ENCODE measurements at regions not wholly inside any gene's neighbourhood (a gene's known extent, or its start where the extent isn't known, plus 50 kb on each side); places are given as distances from the start of the nearest gene placed in this dataset.
"Not testable (repeated sequence)": the region's sequence is repeated elsewhere in the genome, so short reads cannot be mapped to it uniquely, and the experiment has no call there.

DNA sequence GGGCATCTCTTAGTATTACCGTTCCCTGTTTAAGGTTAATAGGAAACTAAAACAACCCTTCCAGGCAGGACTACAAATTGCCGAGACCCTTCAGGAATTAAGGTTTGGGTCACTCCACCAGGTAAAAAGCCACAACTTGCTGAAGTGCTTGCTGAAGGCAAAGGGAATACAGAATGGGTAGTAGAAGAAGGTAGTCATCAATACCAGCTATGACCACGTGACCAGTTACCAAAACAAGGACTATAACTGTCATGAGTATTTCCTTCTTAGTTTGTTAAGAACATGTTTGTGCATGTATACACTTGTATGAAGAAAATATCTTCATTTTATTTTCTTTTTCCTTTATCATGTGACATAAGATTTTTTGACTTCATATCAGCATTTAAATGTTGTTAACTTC, 578.7 kb upstream of the FBXO33 start:
- DNase-seq (ENCODE audit: low read depth) = no peak

DNA sequence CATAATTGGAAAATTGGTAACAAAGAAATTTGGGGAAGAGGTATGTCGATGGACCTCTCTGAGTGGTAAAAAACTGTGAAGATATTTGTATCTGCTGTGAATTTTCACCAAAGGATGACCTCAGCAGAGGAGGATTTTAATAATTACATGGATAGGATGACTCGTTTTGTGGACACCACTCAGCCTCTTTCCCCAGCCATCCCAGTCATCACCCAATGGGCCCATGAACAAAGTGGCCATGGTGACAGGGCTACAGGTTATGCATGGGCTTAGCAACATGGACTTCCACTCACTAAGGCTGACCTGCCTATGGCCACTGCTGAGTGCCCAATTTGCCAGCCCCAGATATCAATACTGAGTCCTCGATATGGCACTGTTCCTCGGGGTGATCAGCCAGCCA, 577.5 kb upstream of the FBXO33 start:
- no peak for DNase-seq (ENCODE audit: low read depth)

DNA sequence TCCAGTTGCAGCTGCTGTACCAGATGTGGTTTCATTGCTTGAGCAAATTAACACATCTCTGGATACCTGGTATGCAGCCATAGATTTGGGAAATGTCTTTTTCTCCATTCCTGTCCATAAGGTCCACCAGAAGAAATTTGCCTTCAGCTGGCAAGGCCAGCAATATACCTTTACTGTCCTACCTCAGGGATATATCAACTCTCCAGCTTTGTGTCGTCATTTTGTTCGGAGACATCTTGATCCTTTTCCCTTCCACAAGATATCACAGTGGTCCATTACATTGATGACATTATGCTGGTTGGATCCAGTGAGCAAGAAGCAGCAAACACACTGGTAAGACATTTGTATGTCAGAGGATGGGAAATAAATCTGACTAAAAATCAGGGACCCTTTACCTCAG, 576.1 kb upstream of the FBXO33 start:
- not testable (repeated sequence) for DNase-seq (ENCODE audit: low read depth)

DNA sequence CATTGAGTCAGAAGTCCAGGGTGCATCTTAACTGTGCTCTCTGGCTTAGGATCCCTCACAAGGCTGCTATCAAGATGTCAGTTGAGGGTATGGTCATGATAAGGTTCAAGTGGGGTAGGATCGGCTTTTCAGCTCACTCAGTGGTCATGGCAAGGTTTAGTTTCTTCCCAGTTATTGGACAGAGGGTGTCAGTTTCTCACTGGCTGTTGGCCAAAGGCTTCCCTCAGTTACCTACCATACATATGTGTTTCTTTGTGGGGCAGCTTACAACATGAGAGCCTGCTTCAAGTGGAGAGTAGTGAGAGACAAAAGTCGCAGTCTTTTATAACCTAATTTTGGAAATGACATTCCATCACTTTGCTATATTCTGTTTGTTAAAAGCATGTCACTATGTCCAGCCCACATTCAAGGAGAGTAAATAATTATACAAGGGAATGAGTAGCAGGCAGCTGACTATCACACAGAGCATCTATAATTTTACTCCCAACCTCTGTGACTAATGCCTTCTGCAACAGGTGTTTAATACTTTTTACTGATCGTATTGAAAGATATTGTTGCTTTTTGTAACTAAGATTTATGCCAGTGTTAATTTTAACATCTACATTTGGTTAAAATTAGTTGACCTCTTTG, 572.8 kb upstream of the FBXO33 start:
- DNase-seq (ENCODE audit: low read depth) = no peak

DNA sequence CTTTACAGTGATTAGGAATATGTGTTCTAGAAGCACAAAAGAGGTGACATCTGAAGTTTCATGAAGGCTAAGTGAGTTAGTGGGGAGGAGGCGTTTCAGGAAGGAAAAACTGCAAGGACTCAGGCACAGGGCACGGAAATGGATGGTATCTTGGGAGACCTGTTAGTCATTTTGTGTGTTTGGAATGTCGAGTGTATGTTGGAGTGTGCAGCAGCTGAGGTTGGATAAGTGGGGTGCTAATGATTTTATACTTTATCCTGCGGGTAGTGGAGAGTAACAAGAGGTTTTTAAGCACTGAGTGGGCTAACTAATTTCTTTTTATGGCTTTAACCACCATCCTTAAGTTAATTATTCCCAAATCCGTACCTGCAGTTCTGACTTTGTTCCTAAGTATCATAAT, 571.5 kb upstream of the FBXO33 start:
- no peak for DNase-seq (ENCODE audit: low read depth)

DNA sequence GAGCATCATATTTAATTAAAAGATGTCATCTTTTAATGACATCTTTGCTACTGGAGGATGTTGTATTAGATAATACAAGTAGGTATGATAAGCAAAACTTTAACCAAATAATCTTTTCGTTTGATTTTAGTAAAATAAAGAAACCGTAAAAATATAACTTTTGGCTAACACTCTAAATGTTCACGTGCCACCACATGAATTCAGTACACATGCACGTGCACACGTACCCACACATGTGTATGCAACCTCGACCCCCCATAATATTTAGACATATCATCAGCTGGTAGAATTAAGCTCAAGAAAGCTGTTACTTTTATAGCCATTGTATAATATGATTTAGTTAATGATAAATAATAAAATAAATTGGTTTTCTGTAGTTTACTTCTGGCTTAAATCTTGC, 566.6 kb upstream of the FBXO33 start:
- no peak for DNase-seq (ENCODE audit: low read depth)

DNA sequence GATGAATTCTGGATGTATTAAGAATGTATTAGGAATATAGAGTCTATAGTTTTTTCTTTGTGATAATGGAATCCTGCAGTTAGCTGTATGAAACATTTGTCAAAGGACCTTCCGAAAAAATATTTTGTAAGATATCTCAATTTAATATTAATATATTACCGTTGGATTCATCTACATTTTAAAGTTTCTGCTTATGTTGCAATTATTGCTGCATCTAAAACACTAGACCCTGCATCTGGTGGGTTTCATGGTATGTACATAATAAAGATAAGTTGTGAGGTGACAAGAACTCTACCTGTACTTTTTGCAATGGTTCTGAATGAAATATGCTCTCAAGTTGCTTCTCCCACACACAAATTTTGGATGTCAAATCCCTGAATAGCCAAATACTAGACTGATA, 565.9 kb upstream of the FBXO33 start:
- no peak for DNase-seq (ENCODE audit: low read depth)

DNA sequence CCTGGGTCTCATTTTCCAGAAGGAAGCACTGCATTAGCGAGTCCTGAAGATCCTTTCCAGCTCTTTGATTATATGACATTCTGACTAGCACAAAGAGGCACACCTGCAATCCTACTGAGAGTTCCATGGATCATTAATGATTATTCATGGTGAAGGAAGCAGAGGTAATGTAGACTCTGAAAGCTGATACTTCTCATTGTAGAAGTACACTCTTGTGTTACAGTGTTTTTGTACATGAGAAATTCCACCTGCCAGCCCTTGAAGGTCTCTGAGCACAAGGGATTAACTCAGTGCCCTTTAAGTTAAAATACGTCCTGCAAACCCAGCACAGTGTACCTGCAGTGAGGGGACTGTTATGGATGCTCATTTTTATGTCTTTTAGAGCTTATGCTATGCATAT, 558.8 kb upstream of the FBXO33 start:
- DNase-seq (ENCODE audit: low read depth) = no peak

DNA sequence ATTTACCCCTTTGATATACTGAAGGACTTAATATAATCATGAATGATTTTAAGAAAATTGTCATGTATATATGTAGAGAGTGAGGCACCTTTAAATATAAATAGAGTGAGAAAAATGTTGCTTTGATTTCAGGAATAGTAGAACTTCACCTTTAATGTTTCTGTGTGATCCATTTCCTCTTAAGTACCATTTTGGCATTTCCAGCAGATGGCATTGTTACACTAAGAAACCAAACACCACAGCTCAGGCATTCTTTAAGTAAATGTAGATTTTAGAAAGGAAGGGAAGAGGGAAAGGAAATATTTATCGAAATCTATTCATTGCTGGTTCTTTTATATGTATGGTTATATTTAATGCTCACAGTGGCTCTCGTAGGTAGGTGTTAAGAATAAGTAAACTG, 556.7 kb upstream of the FBXO33 start:
- DNase-seq (ENCODE audit: low read depth) = peak; percentile 28

DNA sequence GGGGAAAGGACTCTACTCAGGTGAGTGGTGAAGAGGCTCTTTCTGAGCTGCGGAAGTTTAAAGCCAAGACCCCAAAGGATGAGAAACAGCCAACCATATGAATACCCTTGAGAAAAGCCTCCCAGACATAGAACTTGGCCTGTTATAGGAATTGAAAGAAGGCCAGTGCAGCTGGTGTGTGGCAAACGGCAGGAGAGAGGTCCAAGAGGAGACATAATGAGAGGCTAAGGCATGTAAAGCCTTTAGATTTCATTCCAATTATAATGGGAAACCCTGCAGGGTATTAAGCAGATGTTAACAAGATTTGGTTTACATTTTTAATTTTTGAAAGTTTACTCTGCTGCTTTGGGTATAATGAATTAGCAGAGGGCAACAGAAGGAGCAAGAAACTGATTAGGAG, 552.1 kb upstream of the FBXO33 start:
- DNase-seq (ENCODE audit: low read depth) = no peak

DNA sequence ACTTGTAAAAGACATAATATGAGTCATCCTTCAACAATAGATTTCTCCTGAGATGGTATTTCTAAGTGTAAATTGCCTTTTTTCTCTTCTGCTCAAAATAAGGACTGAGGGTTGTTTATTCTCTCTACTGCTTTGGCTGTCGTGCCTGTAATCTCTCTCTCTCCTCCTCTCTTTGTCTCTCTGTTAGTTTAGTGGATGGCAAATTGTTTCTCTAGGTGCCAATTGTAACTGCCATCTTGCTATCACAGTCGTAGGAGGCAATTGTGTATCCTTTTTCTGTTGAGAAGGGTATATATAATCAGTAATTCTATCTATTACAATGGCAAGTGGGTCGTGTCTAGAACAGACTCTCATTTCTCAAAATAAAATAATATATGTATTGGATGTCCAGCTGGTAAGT, 545.0 kb upstream of the FBXO33 start:
- DNase-seq (ENCODE audit: low read depth) = no peak

DNA sequence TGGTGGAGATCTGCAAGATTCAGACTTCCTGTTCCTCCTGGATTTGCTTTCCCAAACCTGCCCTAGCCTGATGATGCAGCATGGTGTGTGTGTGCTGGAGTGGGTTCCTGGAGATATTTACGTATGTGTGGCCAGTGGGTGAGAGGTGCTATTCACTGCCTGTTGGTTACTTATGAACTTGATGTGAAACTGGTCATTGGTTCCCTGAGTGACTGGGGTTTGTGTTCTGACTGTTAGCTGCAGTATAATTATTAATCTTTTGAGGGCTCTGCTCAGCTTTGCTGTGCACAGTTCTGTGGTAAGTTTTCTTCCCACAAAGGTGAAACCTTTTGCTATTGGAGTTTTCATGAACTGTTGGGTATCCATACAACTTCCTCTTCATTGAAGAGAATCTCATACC, 541.8 kb upstream of the FBXO33 start:
- no peak for DNase-seq (ENCODE audit: low read depth)

DNA sequence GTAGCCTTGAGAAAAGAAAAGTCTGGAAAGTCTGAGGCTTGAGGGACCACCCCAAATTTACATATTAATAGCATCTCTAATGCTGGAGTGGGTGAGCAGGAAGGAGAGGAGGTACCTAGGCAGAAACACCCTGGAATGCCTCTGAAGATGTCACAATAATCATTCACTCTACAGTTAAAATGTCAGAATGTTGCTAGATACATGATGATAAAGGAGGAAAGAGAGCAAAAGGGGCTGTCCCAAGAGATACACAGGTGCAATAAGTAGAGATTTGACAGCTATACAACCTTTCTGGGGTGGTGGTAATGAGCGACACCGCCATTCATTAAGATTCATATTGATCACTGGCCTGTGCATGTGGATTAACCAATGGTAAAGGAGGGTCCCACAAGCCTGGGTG, 540.5 kb upstream of the FBXO33 start:
- DNase-seq (ENCODE audit: low read depth) = no peak

DNA sequence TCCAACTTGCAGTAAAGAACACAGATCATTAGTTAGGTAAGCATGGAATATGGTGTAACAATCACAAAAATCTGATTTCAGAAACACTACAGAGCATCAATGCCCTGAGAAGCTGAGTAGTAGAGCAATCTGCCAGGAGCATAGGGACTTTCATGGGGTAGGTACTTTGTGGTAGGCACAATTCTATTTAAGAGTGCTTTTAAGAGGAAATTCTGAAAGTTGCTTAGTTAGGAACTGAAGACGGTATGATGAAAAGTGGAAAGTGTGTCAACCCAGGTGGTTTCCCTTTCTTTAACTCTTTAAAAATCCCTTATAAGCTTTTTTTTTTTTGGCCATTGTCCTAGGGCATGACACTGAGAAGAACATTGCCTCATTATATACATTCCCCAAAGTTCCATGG, 535.7 kb upstream of the FBXO33 start:
- DNase-seq (ENCODE audit: low read depth) = no peak

DNA sequence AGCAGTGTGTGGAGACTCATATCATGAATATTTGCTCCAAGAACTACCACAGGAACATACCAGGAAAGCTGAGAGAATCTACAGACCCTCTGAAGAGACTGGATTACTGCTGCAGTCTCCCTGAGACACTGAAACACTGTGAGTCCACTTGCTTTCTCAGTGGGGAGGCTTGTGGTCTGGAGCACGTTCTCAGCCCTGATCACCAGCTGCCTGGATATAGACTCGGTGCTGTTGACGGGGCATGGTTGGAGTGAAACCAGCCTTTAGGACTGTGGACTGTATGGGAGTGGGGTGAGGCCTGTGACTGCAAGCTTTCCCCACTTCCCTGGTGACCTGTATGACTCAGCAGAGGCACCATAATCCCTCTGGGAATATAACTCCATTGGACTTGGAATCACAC, 525.8 kb upstream of the FBXO33 start:
- no peak for DNase-seq (ENCODE audit: low read depth)

DNA sequence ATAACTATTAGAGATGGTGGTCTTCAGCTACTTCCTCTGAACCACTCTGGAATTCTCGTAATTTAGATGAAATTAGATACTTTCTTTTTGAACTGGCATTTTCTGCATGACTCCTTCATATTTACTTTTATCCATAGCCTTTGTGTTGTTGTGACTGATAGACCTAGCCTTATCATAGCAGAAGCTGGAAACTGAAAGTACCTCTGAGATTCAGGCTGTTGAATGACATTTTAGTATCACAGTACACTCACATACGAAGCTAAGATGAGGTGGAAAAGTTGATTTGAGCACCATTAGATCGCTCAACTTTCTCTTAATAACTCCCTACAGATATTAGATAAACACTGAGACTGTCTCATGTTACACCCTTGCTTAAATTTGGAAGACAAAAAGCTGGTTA, 525.1 kb upstream of the FBXO33 start:
- DNase-seq (ENCODE audit: low read depth) = no peak

DNA sequence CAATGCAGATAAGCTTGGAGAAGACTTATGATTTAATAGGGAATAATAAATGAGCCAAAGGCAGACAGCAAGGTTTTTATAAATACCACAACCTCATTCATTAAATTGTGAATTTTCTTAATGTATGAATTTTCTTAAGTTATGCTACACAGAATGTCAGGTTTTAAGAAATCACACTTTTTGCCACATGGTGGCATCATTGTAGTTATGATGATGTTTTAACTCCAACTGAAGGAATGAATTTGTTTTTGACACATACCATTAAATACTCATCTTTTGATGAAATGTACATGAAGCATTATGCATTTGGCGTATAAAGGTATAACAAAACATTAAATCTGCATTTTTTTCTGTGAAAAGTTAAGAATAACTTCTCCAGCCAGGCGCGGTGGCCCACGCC, 524.1 kb upstream of the FBXO33 start:
- no peak for DNase-seq (ENCODE audit: low read depth)

DNA sequence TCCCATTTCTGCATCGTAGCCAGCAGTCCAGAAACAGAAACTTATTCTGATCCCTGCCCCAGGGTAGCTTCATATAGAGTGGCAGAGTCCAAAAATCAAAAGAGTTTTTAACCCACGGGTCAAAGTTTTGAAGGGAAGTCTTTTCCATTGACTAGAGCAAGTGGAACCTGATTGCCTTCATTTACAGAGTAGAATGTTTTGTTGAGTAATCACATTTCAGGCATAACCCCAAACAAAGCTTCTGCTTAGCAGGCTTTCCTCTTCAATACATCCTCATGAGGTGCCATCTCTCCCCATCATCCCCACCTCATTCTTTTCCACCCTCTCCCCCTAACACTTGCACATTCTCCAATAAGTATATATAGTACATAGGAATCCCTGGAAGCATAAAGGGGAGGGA, 516.0 kb upstream of the FBXO33 start:
- no peak for DNase-seq (ENCODE audit: low read depth)

DNA sequence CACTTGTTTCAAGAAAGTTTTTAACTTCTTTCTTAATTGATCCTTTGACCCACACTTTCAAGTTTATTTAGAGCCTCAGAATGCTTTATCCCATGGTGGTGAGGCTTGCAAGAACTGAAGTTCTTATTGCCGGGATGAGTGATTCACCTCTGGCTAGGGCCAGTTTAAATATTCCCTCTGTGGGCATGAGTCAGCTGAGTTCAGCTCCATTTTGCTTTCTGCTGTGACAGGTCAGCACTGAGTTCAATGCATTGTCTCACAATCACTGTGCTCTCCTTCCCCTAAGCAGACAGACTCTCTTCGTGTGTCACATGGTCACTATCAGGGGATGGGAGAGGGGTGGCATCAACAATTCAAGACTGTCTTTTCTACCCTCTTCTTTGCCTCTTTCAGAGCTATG, 514.6 kb upstream of the FBXO33 start:
- DNase-seq (ENCODE audit: low read depth) = peak; percentile 53

DNA sequence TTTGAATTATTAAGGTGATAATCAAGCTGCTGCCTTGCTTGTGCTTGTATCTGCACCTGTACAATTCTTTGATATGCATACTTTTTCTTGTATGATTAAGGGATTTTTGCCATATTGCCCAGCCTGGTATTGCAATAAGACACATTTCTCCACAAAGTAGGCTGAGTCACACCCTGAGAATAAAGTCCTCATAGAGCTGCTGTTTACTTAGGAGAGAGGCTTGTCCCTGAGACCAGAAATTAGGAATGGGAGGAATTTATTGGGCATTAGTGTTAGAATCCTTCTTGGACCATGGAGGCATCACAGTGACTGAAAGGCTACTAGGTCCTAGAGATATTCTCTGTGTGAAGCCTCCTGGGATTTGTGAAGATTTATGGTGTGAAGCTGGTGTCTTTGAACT, 506.8 kb upstream of the FBXO33 start:
- no peak for DNase-seq (ENCODE audit: low read depth)

DNA sequence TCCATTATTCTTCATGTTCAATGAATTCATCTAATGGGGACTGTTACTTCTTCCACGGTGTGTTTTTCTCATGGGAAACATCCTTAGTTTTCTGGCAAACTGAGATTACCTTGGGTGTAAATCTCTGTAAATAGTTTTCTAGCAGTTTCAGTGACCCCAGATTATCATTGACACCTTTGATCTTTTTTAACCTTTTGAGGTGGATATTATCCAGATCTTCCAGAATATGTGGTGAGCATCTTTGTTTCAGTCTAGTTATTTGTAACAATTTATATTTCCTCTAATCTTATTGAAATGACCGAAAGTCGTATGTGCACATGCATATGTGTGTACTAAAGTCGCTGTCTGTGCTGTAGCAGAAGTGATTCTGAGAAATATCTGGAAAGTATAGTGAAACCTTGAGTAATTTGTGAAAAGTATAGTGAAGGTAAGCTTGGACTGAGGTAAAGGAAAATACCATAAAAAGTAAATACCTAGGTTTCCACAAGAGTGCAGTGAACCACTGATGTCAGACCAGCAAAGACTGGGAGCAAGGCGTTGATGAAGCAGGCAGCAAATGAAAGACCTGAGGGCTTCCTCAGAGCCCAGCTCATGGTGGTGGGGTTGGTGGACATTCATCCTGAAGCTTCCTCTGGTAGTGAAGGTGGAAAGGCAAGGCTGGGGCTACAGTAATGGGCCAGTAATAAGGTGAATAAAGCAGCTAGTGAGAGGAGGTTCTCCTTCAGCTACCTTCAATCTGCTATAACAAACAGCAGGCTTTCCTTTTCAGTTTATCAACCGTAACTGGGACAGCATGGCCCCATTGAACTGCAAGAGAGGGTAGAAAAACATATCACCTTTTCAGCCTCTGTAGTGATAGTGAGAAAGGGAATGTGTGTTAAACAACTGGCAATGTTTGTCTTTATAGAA, 480.2 kb upstream of the FBXO33 start:
- no peak for DNase-seq (ENCODE audit: low read depth)

DNA sequence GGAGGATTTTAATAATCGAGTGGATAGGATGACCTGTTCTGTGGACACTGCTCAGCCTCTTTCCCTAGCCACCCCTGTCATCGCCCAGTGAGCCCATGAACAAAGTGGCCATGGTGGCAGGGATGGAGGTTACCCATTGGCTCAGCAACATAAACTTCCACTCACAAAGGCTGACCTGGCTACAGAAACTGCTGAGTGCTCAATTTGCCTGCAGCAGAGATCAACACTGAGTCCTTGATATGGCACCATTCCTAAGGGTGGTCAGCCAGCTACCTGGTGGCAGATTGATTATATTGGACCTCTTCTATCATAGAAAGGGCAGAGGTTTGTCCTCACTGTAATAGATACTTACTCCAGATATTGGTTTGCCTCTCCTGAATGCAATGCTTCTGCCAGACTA, 465.4 kb upstream of the FBXO33 start:
- no peak for DNase-seq (ENCODE audit: low read depth)

DNA sequence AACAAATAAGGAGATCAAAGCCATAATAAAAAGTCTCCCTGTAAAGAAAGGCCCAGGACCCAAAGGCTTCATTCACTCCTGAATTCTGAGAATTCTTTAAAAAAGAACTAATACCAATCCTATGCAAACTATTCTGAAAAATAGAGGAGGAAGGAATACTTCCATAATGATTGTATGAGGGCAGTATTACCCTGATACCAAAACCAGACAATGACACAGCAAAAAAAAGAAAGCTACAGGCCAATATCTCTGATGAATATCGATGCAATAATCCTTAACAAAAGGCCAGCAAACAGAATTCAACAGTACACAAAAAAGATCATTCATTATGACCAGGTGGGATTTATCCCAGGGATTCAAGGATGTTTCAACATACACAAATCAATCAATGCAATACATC, 457.8 kb upstream of the FBXO33 start:
- DNase-seq (ENCODE audit: low read depth) = no peak

All from HT1080 (cell line).